ENCODE measurements at regions not wholly inside any gene's neighbourhood (a gene's known extent, or its start where the extent isn't known, plus 50 kb on each side); places are given as distances from the start of the nearest gene placed in this dataset.

DNA sequence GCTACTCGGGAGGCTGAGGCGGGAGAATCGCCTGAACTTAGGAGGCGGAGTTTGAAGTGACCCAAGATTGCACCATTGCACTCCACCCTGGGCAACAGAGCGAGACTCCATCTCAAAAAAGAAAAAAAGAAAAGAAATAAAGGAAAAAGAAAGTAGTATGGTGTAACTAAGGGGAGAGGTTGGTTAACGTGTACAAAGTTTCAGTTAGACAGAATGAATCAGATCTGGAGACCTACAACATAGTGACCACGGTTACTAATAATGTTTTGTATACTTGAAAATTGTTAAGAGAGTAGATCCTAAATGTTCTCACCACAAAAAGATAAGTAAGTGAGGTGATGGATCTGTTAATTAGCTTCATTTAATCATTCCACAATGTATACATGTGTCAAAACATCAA, 1208.8 kb downstream of the VRK1 start:
- TF ChIP-seq POLR2AphosphoS5 (IDR thresholded peaks at IDR 0.05) (no peak), CTCF (IDR thresholded peaks at IDR 0.05) (no peak), POLR2A (IDR thresholded peaks at IDR 0.05) (no peak)

Data from breast epithelium (tissue), 3 donors.